ENCODE measurements at regions not wholly inside any gene's neighbourhood (a gene's known extent, or its start where the extent isn't known, plus 50 kb on each side); places are given as distances from the start of the nearest gene placed in this dataset.

GRCh38 chr7:116404389-116404788 is 95.1 kb upstream of the CAV2 start:
- TF ChIP-seq CTCF (IDR thresholded peaks at IDR 0.05; ENCODE audit: insufficient read depth, low read depth, low read length) (no peak), EZH2 (IDR thresholded peaks at IDR 0.05; ENCODE audit: insufficient read depth, low read length) (no peak)
